ENCODE measurements at regions not wholly inside any gene's neighbourhood (a gene's known extent, or its start where the extent isn't known, plus 50 kb on each side); places are given as distances from the start of the nearest gene placed in this dataset.

- no peak for DNase-seq
These were observed 180.0 kb downstream of the CHD9NB start for GRCh38 chr16:52872731-52873130.

GRCh38 chr16:52871481-52871880 is 181.2 kb downstream of the CHD9NB start:
- no peak for DNase-seq

GRCh38 chr16:52869243-52869642 is 183.5 kb downstream of the CHD9NB start:
- DNase-seq: no peak

- DNase-seq: no peak
These were observed 189.7 kb downstream of the CHD9NB start for GRCh38 chr16:52863000-52863399.

GRCh38 chr16:52861614-52862022 is 191.1 kb downstream of the CHD9NB start:
- peak; percentile 29 for DNase-seq

GRCh38 chr16:52855463-52855862 is 197.2 kb downstream of the CHD9NB start:
- DNase-seq: no peak

GRCh38 chr16:52852978-52853377 is 199.7 kb downstream of the CHD9NB start:
- DNase-seq: no peak

- DNase-seq: no peak
These were observed 201.4 kb downstream of the CHD9NB start for GRCh38 chr16:52851211-52851740.

- DNase-seq: no peak
These were observed 209.3 kb downstream of the CHD9NB start for GRCh38 chr16:52843381-52843780.

GRCh38 chr16:52837251-52837650 is 215.4 kb downstream of the CHD9NB start:
- no peak for DNase-seq

GRCh38 chr16:52834736-52835465 is 217.8 kb downstream of the CHD9NB start:
- no peak for DNase-seq

GRCh38 chr16:52832771-52833170 is 219.9 kb downstream of the CHD9NB start:
- DNase-seq: no peak

- DNase-seq: no peak
These were observed 225.2 kb downstream of the CHD9NB start for GRCh38 chr16:52827456-52827855.

- peak; percentile 23 for DNase-seq
These were observed 226.8 kb downstream of the CHD9NB start for GRCh38 chr16:52825892-52826291.

GRCh38 chr16:52819808-52820207 is 232.9 kb downstream of the CHD9NB start:
- no peak for DNase-seq

GRCh38 chr16:52819405-52819804 is 233.3 kb downstream of the CHD9NB start:
- no peak for DNase-seq

- DNase-seq: no peak
These were observed 235.0 kb downstream of the CHD9NB start for GRCh38 chr16:52817696-52818095.

GRCh38 chr16:52816993-52817392 is 235.7 kb downstream of the CHD9NB start:
- no peak for DNase-seq

GRCh38 chr16:52812678-52813556 is 239.8 kb downstream of the CHD9NB start:
- no peak for DNase-seq

- DNase-seq: no peak
These were observed 247.0 kb downstream of the CHD9NB start for GRCh38 chr16:52805559-52806168.

- DNase-seq: no peak
These were observed 252.3 kb downstream of the CHD9NB start for GRCh38 chr16:52800432-52800831.

GRCh38 chr16:52799149-52799548 is 252.2 kb upstream of the TOX3 start:
- no peak for DNase-seq

- DNase-seq: no peak
These were observed 240.8 kb upstream of the TOX3 start for GRCh38 chr16:52787709-52788108.

All from NCI-H2107 (cell line).